ENCODE measurements at regions not wholly inside any gene's neighbourhood (a gene's known extent, or its start where the extent isn't known, plus 50 kb on each side); places are given as distances from the start of the nearest gene placed in this dataset.

DNA sequence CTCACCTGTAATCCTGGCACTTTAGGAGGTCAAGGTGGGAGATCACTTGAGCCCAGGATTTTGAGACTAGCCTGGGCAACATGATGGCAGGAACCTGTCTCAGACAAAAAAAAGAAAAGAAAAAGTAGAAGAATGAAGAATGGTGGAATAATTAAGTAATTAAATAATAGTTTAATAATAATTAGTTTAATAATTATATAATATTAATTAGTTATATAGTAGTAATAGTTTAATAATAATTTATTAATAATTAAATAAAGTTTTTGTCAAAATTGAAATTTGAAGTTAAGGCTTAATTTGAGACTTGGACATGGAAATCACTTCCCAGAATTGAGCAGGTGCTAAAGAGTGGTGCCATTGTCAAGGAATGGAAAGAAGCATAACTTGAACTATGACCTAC, 52.2 kb upstream of the ABCA12 start:
- TF ChIP-seq, protein P1, sequence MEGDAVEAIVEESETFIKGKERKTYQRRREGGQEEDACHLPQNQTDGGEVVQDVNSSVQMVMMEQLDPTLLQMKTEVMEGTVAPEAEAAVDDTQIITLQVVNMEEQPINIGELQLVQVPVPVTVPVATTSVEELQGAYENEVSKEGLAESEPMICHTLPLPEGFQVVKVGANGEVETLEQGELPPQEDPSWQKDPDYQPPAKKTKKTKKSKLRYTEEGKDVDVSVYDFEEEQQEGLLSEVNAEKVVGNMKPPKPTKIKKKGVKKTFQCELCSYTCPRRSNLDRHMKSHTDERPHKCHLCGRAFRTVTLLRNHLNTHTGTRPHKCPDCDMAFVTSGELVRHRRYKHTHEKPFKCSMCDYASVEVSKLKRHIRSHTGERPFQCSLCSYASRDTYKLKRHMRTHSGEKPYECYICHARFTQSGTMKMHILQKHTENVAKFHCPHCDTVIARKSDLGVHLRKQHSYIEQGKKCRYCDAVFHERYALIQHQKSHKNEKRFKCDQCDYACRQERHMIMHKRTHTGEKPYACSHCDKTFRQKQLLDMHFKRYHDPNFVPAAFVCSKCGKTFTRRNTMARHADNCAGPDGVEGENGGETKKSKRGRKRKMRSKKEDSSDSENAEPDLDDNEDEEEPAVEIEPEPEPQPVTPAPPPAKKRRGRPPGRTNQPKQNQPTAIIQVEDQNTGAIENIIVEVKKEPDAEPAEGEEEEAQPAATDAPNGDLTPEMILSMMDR (conservative IDR thresholded peaks at IDR 0.05; ENCODE audit: low read depth in 2 of 2): no peak
- TF ChIP-seq EZH2 (IDR thresholded peaks at IDR 0.05; ENCODE audit: low read depth, unreplicated experiment) (no peak), CREB1 (CRISPR knock-in tag; IDR thresholded peaks at IDR 0.05; ENCODE audit: low read depth) (no peak), POLR2AphosphoS5 (IDR thresholded peaks at IDR 0.05; ENCODE audit: low read depth) (no peak)
- TF ChIP-seq, protein P2, sequence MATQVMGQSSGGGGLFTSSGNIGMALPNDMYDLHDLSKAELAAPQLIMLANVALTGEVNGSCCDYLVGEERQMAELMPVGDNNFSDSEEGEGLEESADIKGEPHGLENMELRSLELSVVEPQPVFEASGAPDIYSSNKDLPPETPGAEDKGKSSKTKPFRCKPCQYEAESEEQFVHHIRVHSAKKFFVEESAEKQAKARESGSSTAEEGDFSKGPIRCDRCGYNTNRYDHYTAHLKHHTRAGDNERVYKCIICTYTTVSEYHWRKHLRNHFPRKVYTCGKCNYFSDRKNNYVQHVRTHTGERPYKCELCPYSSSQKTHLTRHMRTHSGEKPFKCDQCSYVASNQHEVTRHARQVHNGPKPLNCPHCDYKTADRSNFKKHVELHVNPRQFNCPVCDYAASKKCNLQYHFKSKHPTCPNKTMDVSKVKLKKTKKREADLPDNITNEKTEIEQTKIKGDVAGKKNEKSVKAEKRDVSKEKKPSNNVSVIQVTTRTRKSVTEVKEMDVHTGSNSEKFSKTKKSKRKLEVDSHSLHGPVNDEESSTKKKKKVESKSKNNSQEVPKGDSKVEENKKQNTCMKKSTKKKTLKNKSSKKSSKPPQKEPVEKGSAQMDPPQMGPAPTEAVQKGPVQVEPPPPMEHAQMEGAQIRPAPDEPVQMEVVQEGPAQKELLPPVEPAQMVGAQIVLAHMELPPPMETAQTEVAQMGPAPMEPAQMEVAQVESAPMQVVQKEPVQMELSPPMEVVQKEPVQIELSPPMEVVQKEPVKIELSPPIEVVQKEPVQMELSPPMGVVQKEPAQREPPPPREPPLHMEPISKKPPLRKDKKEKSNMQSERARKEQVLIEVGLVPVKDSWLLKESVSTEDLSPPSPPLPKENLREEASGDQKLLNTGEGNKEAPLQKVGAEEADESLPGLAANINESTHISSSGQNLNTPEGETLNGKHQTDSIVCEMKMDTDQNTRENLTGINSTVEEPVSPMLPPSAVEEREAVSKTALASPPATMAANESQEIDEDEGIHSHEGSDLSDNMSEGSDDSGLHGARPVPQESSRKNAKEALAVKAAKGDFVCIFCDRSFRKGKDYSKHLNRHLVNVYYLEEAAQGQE (IDR thresholded peaks at IDR 0.05; ENCODE audit: unreplicated experiment): no peak
- TF ChIP-seq, protein P3, sequence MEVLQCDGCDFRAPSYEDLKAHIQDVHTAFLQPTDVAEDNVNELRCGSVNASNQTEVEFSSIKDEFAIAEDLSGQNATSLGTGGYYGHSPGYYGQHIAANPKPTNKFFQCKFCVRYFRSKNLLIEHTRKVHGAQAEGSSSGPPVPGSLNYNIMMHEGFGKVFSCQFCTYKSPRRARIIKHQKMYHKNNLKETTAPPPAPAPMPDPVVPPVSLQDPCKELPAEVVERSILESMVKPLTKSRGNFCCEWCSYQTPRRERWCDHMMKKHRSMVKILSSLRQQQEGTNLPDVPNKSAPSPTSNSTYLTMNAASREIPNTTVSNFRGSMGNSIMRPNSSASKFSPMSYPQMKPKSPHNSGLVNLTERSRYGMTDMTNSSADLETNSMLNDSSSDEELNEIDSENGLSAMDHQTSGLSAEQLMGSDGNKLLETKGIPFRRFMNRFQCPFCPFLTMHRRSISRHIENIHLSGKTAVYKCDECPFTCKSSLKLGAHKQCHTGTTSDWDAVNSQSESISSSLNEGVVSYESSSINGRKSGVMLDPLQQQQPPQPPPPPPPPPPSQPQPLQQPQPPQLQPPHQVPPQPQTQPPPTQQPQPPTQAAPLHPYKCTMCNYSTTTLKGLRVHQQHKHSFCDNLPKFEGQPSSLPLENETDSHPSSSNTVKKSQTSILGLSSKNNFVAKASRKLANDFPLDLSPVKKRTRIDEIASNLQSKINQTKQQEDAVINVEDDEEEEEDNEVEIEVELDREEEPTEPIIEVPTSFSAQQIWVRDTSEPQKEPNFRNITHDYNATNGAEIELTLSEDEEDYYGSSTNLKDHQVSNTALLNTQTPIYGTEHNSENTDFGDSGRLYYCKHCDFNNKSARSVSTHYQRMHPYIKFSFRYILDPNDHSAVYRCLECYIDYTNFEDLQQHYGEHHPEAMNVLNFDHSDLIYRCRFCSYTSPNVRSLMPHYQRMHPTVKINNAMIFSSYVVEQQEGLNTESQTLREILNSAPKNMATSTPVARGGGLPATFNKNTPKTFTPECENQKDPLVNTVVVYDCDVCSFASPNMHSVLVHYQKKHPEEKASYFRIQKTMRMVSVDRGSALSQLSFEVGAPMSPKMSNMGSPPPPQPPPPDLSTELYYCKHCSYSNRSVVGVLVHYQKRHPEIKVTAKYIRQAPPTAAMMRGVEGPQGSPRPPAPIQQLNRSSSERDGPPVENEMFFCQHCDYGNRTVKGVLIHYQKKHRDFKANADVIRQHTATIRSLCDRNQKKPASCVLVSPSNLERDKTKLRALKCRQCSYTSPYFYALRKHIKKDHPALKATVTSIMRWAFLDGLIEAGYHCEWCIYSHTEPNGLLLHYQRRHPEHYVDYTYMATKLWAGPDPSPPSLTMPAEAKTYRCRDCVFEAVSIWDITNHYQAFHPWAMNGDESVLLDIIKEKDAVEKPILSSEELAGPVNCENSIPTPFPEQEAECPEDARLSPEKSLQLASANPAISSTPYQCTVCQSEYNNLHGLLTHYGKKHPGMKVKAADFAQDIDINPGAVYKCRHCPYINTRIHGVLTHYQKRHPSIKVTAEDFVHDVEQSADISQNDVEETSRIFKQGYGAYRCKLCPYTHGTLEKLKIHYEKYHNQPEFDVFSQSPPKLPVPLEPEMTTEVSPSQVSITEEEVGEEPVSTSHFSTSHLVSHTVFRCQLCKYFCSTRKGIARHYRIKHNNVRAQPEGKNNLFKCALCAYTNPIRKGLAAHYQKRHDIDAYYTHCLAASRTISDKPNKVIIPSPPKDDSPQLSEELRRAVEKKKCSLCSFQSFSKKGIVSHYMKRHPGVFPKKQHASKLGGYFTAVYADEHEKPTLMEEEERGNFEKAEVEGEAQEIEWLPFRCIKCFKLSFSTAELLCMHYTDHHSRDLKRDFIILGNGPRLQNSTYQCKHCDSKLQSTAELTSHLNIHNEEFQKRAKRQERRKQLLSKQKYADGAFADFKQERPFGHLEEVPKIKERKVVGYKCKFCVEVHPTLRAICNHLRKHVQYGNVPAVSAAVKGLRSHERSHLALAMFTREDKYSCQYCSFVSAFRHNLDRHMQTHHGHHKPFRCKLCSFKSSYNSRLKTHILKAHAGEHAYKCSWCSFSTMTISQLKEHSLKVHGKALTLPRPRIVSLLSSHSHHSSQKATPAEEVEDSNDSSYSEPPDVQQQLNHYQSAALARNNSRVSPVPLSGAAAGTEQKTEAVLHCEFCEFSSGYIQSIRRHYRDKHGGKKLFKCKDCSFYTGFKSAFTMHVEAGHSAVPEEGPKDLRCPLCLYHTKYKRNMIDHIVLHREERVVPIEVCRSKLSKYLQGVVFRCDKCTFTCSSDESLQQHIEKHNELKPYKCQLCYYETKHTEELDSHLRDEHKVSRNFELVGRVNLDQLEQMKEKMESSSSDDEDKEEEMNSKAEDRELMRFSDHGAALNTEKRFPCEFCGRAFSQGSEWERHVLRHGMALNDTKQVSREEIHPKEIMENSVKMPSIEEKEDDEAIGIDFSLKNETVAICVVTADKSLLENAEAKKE (CRISPR knock-in tag; IDR thresholded peaks at IDR 0.05): no peak

All from GM23338 (cell line).